GM23248 (cell line): ENCODE measurements at regions not wholly inside any gene's neighbourhood (a gene's known extent, or its start where the extent isn't known, plus 50 kb on each side); places are given as distances from the start of the nearest gene placed in this dataset.

ENCODE experiments used
- DNase-seq: peaks from one replicate; pipeline ENCODE4 v3.0.0-alpha.2; 2015
- H2AFZ ChIP-seq: fragments of 200-600 bp; sonication (generic); 2 replicates; pipeline ENCODE4 v1.6.1; 2016; ENCODE audit warnings: antibody characterized with exemption
- H3F3A ChIP-seq: fragments of 200-600 bp; sonication (generic); 2 replicates; pipeline ENCODE4 v1.6.1; 2016; ENCODE audit warnings: mild to moderate bottlenecking, antibody characterized with exemption, mixed run types; ENCODE audit not compliant: insufficient read depth
- H3K27ac ChIP-seq: fragments of 200-600 bp; sonication (generic); 2 replicates; pipeline ENCODE4 v1.5.1; 2016; ENCODE audit warnings: mild to moderate bottlenecking
- H3K27me3 ChIP-seq: fragments of 200-600 bp; sonication (generic); replicated peaks from 2 replicates; pipeline ENCODE4 v1.6.1; 2016; ENCODE audit warnings: mild to moderate bottlenecking; ENCODE audit not compliant: insufficient read depth
- H3K36me3 ChIP-seq: fragments of 200-600 bp; sonication (generic); 2 replicates; pipeline ENCODE4 v1.6.1; 2016; ENCODE audit warnings: low read depth, mild to moderate bottlenecking
- H3K4me1 ChIP-seq: fragments of 200-600 bp; sonication (generic); 2 replicates; pipeline ENCODE4 v1.6.1; 2016; ENCODE audit warnings: mild to moderate bottlenecking; ENCODE audit not compliant: insufficient read depth
- H3K4me2 ChIP-seq: fragments of 200-600 bp; sonication (generic); one replicate; pipeline ENCODE4 v1.6.1; 2016; ENCODE audit warnings: mild to moderate bottlenecking; ENCODE audit not compliant: unreplicated experiment
- H3K4me3 ChIP-seq: fragments of 200-600 bp; sonication (generic); 2 replicates; pipeline ENCODE4 v1.5.1; 2016; ENCODE audit warnings: mild to moderate bottlenecking
- H3K79me2 ChIP-seq: fragments of 200-600 bp; sonication (generic); 2 replicates; pipeline ENCODE4 v1.6.1; 2016; ENCODE audit warnings: mild to moderate bottlenecking; ENCODE audit not compliant: insufficient read depth
- H3K9ac ChIP-seq: fragments of 200-600 bp; sonication (generic); 2 replicates; pipeline ENCODE4 v1.6.1; 2016; ENCODE audit warnings: mild to moderate bottlenecking
- H3K9me2 ChIP-seq: fragments of 200-600 bp; sonication (generic); 2 replicates; pipeline ENCODE4 v1.6.1; 2016; ENCODE audit warnings: mixed run types, mild to moderate bottlenecking, moderate library complexity; ENCODE audit not compliant: insufficient read depth
- H3K9me3 ChIP-seq: fragments of 200-600 bp; sonication (generic); one replicate; pipeline ENCODE4 v1.6.1; 2017; ENCODE audit warnings: low read depth
- H4K20me1 ChIP-seq: fragments of 200-600 bp; sonication (generic); 2 replicates; pipeline ENCODE4 v1.6.0; 2016; ENCODE audit not compliant: insufficient read depth
- EZH2 ChIP-seq: fragments of 200-600 bp; sonication (generic); IDR thresholded peaks from 2 replicates; pipeline ENCODE4 v1.6.1; 2018; ENCODE audit warnings: antibody characterized with exemption, mild to moderate bottlenecking; ENCODE audit not compliant: insufficient read depth, poor library complexity, severe bottlenecking
- EZH2phosphoT487 ChIP-seq: fragments of 200-600 bp; sonication (generic); IDR thresholded peaks from 2 replicates; pipeline ENCODE4 v1.6.1; 2018; ENCODE audit warnings: antibody characterized with exemption, moderate library complexity, mild to moderate bottlenecking, low read depth; ENCODE audit not compliant: insufficient read depth
- WGBS, 2 experiments: methylation state at CpG; one replicate each; pipeline ENCODE4 v1.1.6; 2015 to 2017; ENCODE audit warnings: low lambda C conversion rate in 2 of 2, low coverage in 1 of 2; ENCODE audit errors: missing lambda C conversion rate in 2 of 2; 5-methylcytosine and 5-hydroxymethylcytosine counted together
- in situ Hi-C: fragments of 300-500 bp; cut with MboI; formaldehyde crosslinking; loops from 2 replicates; pipeline ENCODE4 v1.15.0; 2020

DNA sequence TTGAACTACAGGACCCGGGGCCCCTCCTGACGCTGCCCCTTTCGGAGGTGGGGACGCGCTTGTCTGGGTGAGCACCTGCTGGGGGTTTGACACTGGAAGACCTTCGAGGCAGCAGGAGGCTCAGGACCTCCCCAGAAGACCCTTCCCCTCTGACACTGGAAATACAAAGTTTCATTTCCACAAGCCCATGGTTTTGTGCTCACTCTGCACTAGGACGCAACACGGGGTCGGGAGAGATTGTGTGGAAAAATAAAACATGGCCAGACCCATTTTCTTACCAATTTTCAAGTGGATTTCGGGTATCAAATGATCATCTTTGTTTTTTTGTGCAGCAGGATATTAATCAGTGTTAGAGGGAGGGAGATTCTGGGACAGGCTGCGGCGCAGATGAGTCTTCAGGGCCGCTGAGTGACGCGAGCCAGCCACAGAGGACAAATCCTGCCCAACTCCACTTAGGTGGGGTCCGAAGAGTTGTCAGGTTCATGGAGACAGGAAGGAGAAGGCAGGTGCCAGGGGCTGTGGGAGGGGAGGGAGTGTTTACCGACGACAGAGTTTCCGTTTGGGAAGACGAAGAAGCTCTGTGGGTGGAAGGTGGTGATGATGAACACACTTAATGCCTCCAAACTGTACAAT is 160.0 kb upstream of the AFDN start:
- H3K27me3 ChIP-seq: no peaks in the 10 kb centered on the region
- 65 to 66% methylated on average over 20 of the region's 20 CpGs for WGBS, 2 experiments

DNA sequence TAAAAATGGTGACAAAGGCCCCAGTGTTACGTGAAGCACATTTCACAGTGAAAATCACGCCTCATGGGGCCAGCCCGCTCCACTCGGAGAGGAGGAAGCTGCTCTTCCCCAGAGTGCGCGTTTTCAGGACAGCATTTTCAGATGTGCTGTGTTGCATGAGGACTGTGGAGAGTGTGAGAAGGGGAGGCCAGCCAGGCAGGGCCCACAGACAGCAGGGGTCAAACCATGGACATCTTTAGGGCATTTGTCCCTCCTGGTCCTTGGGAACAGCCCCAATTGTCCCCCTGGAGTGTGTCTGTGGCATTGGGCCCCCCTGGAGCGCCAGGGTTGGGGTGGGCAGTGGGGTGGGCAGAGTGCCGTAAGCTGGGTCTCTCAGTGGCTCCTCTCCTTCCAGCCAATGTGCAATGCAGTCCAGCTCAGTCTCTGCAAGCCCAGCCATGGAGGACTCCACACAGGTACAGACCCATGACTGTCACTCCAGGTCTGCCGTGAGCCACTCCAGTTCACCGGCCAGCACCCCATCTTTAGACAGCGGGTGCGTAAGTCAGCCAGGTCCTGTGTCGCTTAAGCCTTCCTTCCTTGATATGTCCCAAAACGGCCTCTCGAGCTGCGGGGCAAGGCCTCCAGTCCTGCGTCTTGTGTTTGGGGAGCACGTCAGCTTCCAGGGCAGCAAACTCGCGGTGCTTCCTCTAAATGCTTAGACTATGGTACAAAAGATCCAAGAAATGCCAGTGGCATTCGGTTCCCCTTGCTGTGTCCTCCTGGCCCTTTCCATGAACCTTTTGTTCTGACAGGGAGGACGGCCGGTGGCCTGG is 159.3 kb upstream of the AFDN start:
- no peak overlapping the region for H3K4me3 ChIP-seq
- no peaks in the 10 kb centered on the region for H3K79me2 ChIP-seq
- in situ Hi-C loops: no loop called here
- H3K4me2 ChIP-seq: no peak overlapping the region
- H3K36me3 ChIP-seq: no peaks in the 10 kb centered on the region
- no peak for DNase-seq
- H2AFZ ChIP-seq: no peak overlapping the region
- no peak for TF ChIP-seq EZH2phosphoT487
- TF ChIP-seq EZH2: no peak
- H3K4me1 ChIP-seq: no peaks in the 10 kb centered on the region
- H4K20me1 ChIP-seq: no peaks in the 10 kb centered on the region
- no peak overlapping the region for H3K27ac ChIP-seq
- WGBS, 2 experiments: 59 to 69% methylated on average over 22 to 23 of the region's 23 CpGs
- no peak overlapping the region for H3K9ac ChIP-seq
- no peaks in the 10 kb centered on the region for H3K9me3 ChIP-seq
- H3K9me2 ChIP-seq: no peaks in the 10 kb centered on the region
- no peaks in the 10 kb centered on the region for H3K27me3 ChIP-seq
- H3F3A ChIP-seq: no peaks in the 10 kb centered on the region

More for the DNA sequence above, 160.0 kb upstream of the AFDN start:
- H4K20me1 ChIP-seq: no peaks in the 10 kb centered on the region
- H3K9ac ChIP-seq: no peak overlapping the region
- no peaks in the 10 kb centered on the region for H3K4me1 ChIP-seq
- H3K9me2 ChIP-seq: no peaks in the 10 kb centered on the region
- DNase-seq: no peak
- no peak overlapping the region for H3K4me2 ChIP-seq
- H3K4me3 ChIP-seq: no peak overlapping the region
- in situ Hi-C loops: no loop called here
- no peaks in the 10 kb centered on the region for H3K36me3 ChIP-seq
- no peak for TF ChIP-seq EZH2
- TF ChIP-seq EZH2phosphoT487: no peak
- H2AFZ ChIP-seq: no peak overlapping the region
- H3F3A ChIP-seq: no peaks in the 10 kb centered on the region
- no peaks in the 10 kb centered on the region for H3K9me3 ChIP-seq
- H3K79me2 ChIP-seq: no peaks in the 10 kb centered on the region
- no peak overlapping the region for H3K27ac ChIP-seq

DNA sequence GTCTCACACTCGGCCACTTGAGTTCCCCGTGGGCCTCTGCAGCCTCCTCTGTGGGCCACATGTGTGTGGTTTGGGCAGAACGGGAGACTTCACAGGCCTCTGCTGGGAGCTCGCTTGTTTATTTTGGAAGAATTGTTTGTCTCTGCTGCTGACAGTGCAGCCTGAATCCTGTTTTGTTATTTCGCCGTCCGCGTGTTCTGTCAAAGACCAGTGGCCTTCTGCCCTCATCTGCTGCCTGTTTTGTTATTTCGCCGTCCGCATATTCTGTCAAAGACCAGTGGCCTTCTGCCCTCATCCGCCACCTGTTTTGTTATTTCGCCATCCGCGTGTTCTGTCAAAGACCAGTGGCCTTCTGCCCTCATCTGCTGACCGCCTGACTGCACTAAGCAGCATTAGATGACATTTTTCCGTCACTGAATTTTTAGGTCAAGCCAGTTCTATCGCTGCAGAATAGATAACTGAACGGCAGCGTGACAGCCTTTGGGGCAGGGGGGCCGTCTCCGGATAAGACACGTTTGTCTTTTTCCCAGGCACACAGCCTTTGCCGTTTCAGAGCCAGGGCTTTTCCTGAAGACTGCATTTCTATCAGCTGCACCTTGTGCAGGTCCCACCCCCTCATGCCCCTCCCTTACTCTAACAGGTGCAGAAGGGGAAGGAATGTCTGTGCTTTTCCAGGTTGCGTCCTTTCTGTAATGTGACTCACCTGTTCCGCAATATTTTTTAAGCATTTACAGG is 158.5 kb upstream of the AFDN start:
- H2AFZ ChIP-seq: no peak overlapping the region
- 63 to 68% methylated on average over 26 of the region's 26 CpGs for WGBS, 2 experiments
- H3K27ac ChIP-seq: no peak overlapping the region
- TF ChIP-seq EZH2: no peak
- TF ChIP-seq EZH2phosphoT487: no peak
- no peak for DNase-seq
- H3K9me2 ChIP-seq: no peaks in the 10 kb centered on the region
- in situ Hi-C loops: no loop called here
- no peak overlapping the region for H3K4me2 ChIP-seq
- no peak overlapping the region for H3K4me3 ChIP-seq
- H3F3A ChIP-seq: no peaks in the 10 kb centered on the region
- H3K79me2 ChIP-seq: no peaks in the 10 kb centered on the region
- no peak overlapping the region for H3K9ac ChIP-seq
- no peaks in the 10 kb centered on the region for H3K27me3 ChIP-seq
- H3K9me3 ChIP-seq: no peaks in the 10 kb centered on the region
- no peaks in the 10 kb centered on the region for H4K20me1 ChIP-seq
- H3K4me1 ChIP-seq: no peaks in the 10 kb centered on the region
- no peaks in the 10 kb centered on the region for H3K36me3 ChIP-seq

DNA sequence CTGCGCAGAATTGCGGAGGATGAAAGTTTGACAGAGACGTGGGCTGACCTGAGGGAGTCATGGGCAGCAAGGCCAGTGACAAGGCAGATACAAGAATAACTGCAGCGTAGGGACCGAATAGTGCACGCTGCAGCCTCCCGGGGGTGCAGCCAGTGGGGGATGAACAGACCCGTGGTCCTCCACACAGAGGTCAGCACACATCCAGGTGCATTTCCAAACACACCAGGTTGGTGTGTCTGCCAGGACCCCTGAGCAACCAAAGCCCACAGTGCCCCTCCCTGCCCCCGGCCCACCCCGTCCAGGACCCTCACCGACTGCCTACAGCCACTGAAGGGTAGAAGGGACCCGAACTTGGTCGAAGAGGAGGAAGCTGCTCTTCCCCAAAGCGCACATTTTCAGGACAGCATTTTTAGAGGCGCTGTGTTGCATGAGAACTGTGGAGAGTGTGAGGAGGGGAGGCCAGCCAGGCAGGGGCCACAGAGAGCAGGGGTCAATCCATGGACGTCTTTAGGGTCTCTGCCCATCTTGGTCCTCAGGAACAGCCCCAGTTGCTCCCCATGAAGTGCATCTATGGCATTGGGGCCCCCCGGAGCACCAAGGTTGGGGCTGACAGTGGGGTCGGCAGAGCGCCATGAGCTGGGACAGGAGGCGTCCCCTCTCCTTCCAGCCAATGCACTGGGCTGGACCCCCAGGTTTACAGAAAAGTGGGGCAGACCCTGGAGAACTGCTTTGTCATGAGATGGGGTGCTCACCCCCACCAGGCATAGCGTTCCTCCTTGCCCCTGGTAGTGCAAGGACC is 157.8 kb upstream of the AFDN start:
- WGBS, 2 experiments: 57 to 65% methylated on average over 20 to 21 of the region's 21 CpGs
- H3K4me3 ChIP-seq: no peak overlapping the region
- no peaks in the 10 kb centered on the region for H3K79me2 ChIP-seq
- no peak overlapping the region for H3K4me2 ChIP-seq
- DNase-seq: no peak
- H3K27me3 ChIP-seq: no peaks in the 10 kb centered on the region
- no peak for TF ChIP-seq EZH2phosphoT487
- no peak for TF ChIP-seq EZH2
- no peaks in the 10 kb centered on the region for H3K9me3 ChIP-seq
- H2AFZ ChIP-seq: no peak overlapping the region
- H3K36me3 ChIP-seq: no peaks in the 10 kb centered on the region
- H3K9ac ChIP-seq: no peak overlapping the region
- H3K27ac ChIP-seq: no peak overlapping the region
- no peaks in the 10 kb centered on the region for H3K4me1 ChIP-seq
- no peaks in the 10 kb centered on the region for H4K20me1 ChIP-seq
- in situ Hi-C loops: no loop called here
- H3K9me2 ChIP-seq: no peaks in the 10 kb centered on the region
- H3F3A ChIP-seq: no peaks in the 10 kb centered on the region
